ENCODE measurements at regions not wholly inside any gene's neighbourhood (a gene's known extent, or its start where the extent isn't known, plus 50 kb on each side); places are given as distances from the start of the nearest gene placed in this dataset.

GRCh38 chr1:181205901-181206300 lies 117.4 kb downstream of the IER5 start:
- peaks cover 4 to 8% (median 6%) of the 10 kb centered on the region in 3 donors for H3K27me3 Mint-ChIP-seq (ENCODE audit: low read depth in 3 of 3)
- intact Hi-C loops (cut with micrococcal nuclease): no loop called here
- no peaks in the 10 kb centered on the region for H3K9me3 ChIP-seq (replicated peaks in 1 of 2; ENCODE audit: control insufficient read depth in 1 of 2, insufficient read depth in 1 of 2, low read length in 2 of 2)
- H3K27me3 ChIP-seq (ENCODE audit: control insufficient read depth in 2 of 2, insufficient read depth in 2 of 2, low read length in 2 of 2): no peaks in the 10 kb centered on the region
- H3K9me3 Mint-ChIP-seq: no peaks in the 10 kb centered on the region
- no peak overlapping the region for H3K27ac ChIP-seq (ENCODE audit: low read depth in 1 of 2, low read length in 2 of 2)
- H3K4me3 Mint-ChIP-seq: no peak overlapping the region
- H3K36me3 ChIP-seq (replicated peaks in 1 of 2; ENCODE audit: control insufficient read depth in 1 of 2, insufficient read depth in 2 of 2, low read length in 2 of 2): no peaks in the 10 kb centered on the region
- no peaks in the 10 kb centered on the region for H3K79me2 ChIP-seq (ENCODE audit: insufficient read depth, low read length)
- no peaks in the 10 kb centered on the region for H3K36me3 Mint-ChIP-seq
- no peaks in the 10 kb centered on the region for H4K20me1 ChIP-seq (ENCODE audit: insufficient read depth, low read length)
- no peak for DNase-seq
- no peaks in the 10 kb centered on the region for H3K4me1 Mint-ChIP-seq
- H3K4me3 ChIP-seq (replicated peaks in 1 of 3; ENCODE audit: low read depth in 2 of 3, low read length in 3 of 3): no peak overlapping the region
- no peak overlapping the region for H3K27ac Mint-ChIP-seq
- H2AFZ ChIP-seq (ENCODE audit: insufficient read depth, low read depth, low read length, poor library complexity, severe bottlenecking): no peak overlapping the region
- TF ChIP-seq, protein P1, sequence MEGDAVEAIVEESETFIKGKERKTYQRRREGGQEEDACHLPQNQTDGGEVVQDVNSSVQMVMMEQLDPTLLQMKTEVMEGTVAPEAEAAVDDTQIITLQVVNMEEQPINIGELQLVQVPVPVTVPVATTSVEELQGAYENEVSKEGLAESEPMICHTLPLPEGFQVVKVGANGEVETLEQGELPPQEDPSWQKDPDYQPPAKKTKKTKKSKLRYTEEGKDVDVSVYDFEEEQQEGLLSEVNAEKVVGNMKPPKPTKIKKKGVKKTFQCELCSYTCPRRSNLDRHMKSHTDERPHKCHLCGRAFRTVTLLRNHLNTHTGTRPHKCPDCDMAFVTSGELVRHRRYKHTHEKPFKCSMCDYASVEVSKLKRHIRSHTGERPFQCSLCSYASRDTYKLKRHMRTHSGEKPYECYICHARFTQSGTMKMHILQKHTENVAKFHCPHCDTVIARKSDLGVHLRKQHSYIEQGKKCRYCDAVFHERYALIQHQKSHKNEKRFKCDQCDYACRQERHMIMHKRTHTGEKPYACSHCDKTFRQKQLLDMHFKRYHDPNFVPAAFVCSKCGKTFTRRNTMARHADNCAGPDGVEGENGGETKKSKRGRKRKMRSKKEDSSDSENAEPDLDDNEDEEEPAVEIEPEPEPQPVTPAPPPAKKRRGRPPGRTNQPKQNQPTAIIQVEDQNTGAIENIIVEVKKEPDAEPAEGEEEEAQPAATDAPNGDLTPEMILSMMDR (IDR thresholded peaks at IDR 0.05): no peak
- WGBS (ENCODE audit: insufficient coverage): 100% methylated on average over 1 of the region's 10 CpGs
- H3K4me2 ChIP-seq (replicated peaks; ENCODE audit: extremely low read depth, low read length, poor library complexity, severe bottlenecking): no peak overlapping the region
- no peaks in the 10 kb centered on the region for H3K4me1 ChIP-seq (ENCODE audit: control insufficient read depth in 1 of 2, insufficient read depth in 2 of 2, low read length in 2 of 2)
- H3K9ac ChIP-seq (ENCODE audit: insufficient read depth, low read length, poor library complexity, severe bottlenecking): no peak overlapping the region

DNA sequence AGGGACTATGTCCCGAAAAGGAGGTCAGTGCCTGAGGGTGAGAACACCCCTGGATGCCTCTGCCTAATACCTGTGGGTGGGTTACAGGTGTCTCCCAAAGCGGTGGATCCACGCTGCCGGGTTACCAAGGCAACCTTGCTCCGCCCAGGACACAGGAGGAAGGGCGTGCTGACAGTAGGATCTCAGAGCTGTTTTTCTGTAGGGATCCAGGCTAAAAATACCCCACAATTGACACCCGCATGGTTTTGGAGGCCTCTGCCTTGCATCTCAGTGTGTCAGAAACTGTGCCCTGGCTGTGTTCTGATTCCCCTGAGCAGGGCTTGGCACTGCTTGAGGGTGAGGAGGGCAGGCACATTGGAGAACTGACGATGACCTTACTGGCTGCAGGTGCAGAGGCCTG lies 118.0 kb downstream of the IER5 start:
- H4K20me1 ChIP-seq (ENCODE audit: insufficient read depth, low read length): no peaks in the 10 kb centered on the region
- Mint-ChIP-seq H3K4me3 (no peak overlapping the region), H3K9me3 (no peaks in the 10 kb centered on the region), H3K36me3 (no peaks in the 10 kb centered on the region), H3K27me3 (ENCODE audit: low read depth in 3 of 3) (peaks cover 6 to 8% (median 8%) of the 10 kb centered on the region in 3 donors), H3K4me1 (no peaks in the 10 kb centered on the region), H3K27ac (peak overlapping the region in 1 of 7 donors; percentile 52)
- H2AFZ ChIP-seq (ENCODE audit: insufficient read depth, low read depth, low read length, poor library complexity, severe bottlenecking): no peak overlapping the region
- intact Hi-C loops (cut with micrococcal nuclease): no loop called here
- H3K27ac ChIP-seq (ENCODE audit: low read depth in 1 of 2, low read length in 2 of 2): no peak overlapping the region
- no peak overlapping the region for H3K4me3 ChIP-seq (replicated peaks in 1 of 3; ENCODE audit: low read depth in 2 of 3, low read length in 3 of 3)
- WGBS (ENCODE audit: insufficient coverage): 75% methylated on average over 6 of the region's 8 CpGs
- no peaks in the 10 kb centered on the region for H3K4me1 ChIP-seq (ENCODE audit: control insufficient read depth in 1 of 2, insufficient read depth in 2 of 2, low read length in 2 of 2)
- H3K4me2 ChIP-seq (replicated peaks; ENCODE audit: extremely low read depth, low read length, poor library complexity, severe bottlenecking): no peak overlapping the region
- TF ChIP-seq, protein P1 (IDR thresholded peaks at IDR 0.05): no peak
- H3K36me3 ChIP-seq (replicated peaks in 1 of 2; ENCODE audit: control insufficient read depth in 1 of 2, insufficient read depth in 2 of 2, low read length in 2 of 2): no peaks in the 10 kb centered on the region
- H3K79me2 ChIP-seq (ENCODE audit: insufficient read depth, low read length): no peaks in the 10 kb centered on the region
- peaks cover 0 to 2% of the 10 kb centered on the region in 2 donors for H3K27me3 ChIP-seq (ENCODE audit: control insufficient read depth in 2 of 2, insufficient read depth in 2 of 2, low read length in 2 of 2)
- no peak for DNase-seq
- H3K9ac ChIP-seq (ENCODE audit: insufficient read depth, low read length, poor library complexity, severe bottlenecking): no peak overlapping the region
- H3K9me3 ChIP-seq (replicated peaks in 1 of 2; ENCODE audit: control insufficient read depth in 1 of 2, insufficient read depth in 1 of 2, low read length in 2 of 2): no peaks in the 10 kb centered on the region

Measured in CD14-positive monocyte (primary cell).